Lower leg skin (tissue), 4 donors: ENCODE measurements at regions not wholly inside any gene's neighbourhood (a gene's known extent, or its start where the extent isn't known, plus 50 kb on each side); places are given as distances from the start of the nearest gene placed in this dataset.

Experiments
- DNase-seq, 2 donors: peaks; one replicate each; pipeline ENCODE4 v3.0.0-alpha.2; 2019; ENCODE audit warnings: low spot score in 2 of 2
- H3K4me3 ChIP-seq: fragments of 200-600 bp; sonication (generic); 2 replicates; pipeline ENCODE4 v1.5.1; 2017; ENCODE audit warnings: mild to moderate bottlenecking, low read depth; ENCODE audit not compliant: poor library complexity, severe bottlenecking
- POLR2A ChIP-seq, 2 donors: fragments of 450-650 bp; IDR thresholded peaks; one replicate each; pipeline ENCODE4 v1.6.1; 2016 to 2017; ENCODE audit warnings: antibody characterized with exemption in 2 of 2, mild to moderate bottlenecking in 1 of 2, moderate library complexity in 1 of 2
- WGBS, 2 donors: methylation state at CpG; one replicate each; pipeline ENCODE4 v1.1.5; 2018; 5-methylcytosine and 5-hydroxymethylcytosine counted together
- intact Hi-C: fragments of 100-400 bp; cut with DNase I; formaldehyde crosslinking; loops from one replicate; pipeline ENCODE4 v1.15.0; 2023; ENCODE audit warnings: low total_unique reads
- TF ChIP-seq, protein P1 (sequence below), 3 donors: fragments of 450-650 bp; IDR thresholded peaks; one replicate each; pipeline ENCODE4 v1.5.1; 2016; ENCODE audit warnings: antibody characterized with exemption in 3 of 3, mild to moderate bottlenecking in 3 of 3, moderate library complexity in 2 of 3

- intact Hi-C loops = no loop called here
- 62 to 68% methylated on average over 4 of the region's 4 CpGs for whole genome bisulfite sequencing, 2 donors
- DNase-seq = peak in 1 of 2 donors; percentile 49
- TF ChIP-seq POLR2A (IDR thresholded peaks at IDR 0.05) = no peak
- TF ChIP-seq, protein P1, sequence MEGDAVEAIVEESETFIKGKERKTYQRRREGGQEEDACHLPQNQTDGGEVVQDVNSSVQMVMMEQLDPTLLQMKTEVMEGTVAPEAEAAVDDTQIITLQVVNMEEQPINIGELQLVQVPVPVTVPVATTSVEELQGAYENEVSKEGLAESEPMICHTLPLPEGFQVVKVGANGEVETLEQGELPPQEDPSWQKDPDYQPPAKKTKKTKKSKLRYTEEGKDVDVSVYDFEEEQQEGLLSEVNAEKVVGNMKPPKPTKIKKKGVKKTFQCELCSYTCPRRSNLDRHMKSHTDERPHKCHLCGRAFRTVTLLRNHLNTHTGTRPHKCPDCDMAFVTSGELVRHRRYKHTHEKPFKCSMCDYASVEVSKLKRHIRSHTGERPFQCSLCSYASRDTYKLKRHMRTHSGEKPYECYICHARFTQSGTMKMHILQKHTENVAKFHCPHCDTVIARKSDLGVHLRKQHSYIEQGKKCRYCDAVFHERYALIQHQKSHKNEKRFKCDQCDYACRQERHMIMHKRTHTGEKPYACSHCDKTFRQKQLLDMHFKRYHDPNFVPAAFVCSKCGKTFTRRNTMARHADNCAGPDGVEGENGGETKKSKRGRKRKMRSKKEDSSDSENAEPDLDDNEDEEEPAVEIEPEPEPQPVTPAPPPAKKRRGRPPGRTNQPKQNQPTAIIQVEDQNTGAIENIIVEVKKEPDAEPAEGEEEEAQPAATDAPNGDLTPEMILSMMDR (IDR thresholded peaks at IDR 0.05) = no peak
- no peak overlapping the region for H3K4me3 ChIP-seq
Measured at GRCh38 chr1:30268923-30269666, 454.3 kb downstream of the MATN1 start.

DNA sequence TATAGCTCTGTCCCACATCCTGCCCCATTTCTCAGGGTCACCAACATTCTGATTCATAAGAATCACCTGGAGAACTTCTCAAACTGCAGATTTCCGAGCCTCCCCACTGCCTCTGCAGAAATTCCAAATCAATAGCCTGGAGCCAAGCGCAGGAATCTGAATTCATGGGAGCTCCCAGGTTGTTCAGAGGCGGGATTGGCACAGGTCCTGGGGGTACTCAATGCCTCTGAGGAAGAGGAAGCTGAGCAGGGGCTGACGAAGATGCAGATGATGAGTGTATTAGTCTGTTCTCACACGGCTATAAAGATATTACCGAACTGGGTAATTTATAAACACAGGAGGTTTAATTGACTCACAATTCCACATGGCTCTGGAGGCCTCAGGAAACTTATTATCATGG lies 455.5 kb downstream of the MATN1 start:
- H3K4me3 ChIP-seq = no peak overlapping the region
- intact Hi-C loops = no loop called here
- DNase-seq = peak in 1 of 2 donors; percentile 52
- WGBS, 2 donors = 69 to 76% methylated on average over 6 of the region's 6 CpGs
- TF ChIP-seq POLR2A (IDR thresholded peaks at IDR 0.05) = no peak
- TF ChIP-seq, protein P1 (IDR thresholded peaks at IDR 0.05) = no peak

DNA sequence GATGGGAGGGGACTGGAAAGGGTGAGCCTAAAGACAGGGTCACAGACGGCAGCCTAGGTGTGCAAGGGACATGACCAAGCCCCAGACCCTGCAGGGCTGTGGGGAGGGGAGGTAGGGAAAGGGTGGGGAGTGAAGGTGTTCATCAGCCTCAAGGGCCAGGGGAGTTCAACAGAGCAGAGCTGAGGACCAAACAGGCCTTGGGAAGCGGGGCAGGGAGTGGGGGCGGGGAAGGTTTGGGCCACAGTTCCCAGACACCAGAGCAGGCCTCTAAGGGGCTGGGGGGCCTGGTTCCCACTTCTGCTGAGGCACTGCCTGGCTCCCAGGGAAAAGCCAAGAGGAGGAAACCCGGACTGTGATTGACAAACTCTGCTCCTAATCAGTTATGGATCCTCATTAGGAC lies 456.3 kb downstream of the MATN1 start:
- no peak overlapping the region for H3K4me3 ChIP-seq
- intact Hi-C loops = no loop called here
- TF ChIP-seq, protein P1 (IDR thresholded peaks at IDR 0.05) = no peak
- no peak for TF ChIP-seq POLR2A (IDR thresholded peaks at IDR 0.05)
- peak in 1 of 2 donors; percentile 70 for DNase-seq
- 87 to 89% methylated on average over 4 of the region's 4 CpGs for WGBS, 2 donors

GRCh38 chr1:30265127-30266070 lies 458.0 kb downstream of the MATN1 start:
- intact Hi-C loops = no loop called here
- TF ChIP-seq, protein P1 (IDR thresholded peaks at IDR 0.05) = no peak
- TF ChIP-seq POLR2A (IDR thresholded peaks at IDR 0.05) = no peak
- no peak for DNase-seq
- 85 to 90% methylated on average over 15 of the region's 15 CpGs for WGBS, 2 donors
- H3K4me3 ChIP-seq = no peak overlapping the region

DNA sequence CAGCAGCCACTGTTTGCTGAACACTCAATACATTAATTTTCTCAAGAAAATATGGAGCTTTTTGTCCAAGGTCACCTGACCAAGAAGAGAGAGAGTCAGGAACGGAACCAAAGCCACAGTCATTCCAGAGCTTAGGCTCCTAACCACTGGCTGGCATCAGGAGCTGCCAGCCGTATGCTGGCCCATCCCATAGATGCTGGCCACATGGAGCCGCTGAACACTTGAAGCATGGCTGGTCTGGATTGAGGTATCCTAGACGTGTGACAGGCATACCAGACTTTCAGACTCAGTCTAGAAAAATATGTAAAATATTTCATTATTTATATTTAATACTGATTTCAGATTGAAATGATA lies 458.7 kb downstream of the MATN1 start:
- H3K4me3 ChIP-seq = no peak overlapping the region
- WGBS, 2 donors = 67% methylated on average over 4 of the region's 4 CpGs
- intact Hi-C loops = no loop called here
- no peak for DNase-seq
- TF ChIP-seq, protein P1 (IDR thresholded peaks at IDR 0.05) = no peak
- TF ChIP-seq POLR2A (IDR thresholded peaks at IDR 0.05) = no peak
